Tibial nerve (tissue), 4 donors: ENCODE measurements at regions not wholly inside any gene's neighbourhood (a gene's known extent, or its start where the extent isn't known, plus 50 kb on each side); places are given as distances from the start of the nearest gene placed in this dataset.
"Not testable (repeated sequence)": the region's sequence is repeated elsewhere in the genome, so short reads cannot be mapped to it uniquely, and the experiment has no call there.

Experiments used
- DNase-seq, 2 donors: peaks; one replicate each; pipeline ENCODE4 v3.0.0-alpha.2; 2019; ENCODE audit warnings: low spot score in 2 of 2
- H3K27ac ChIP-seq, 4 donors: fragments of 200-600 bp; sonication (generic) in 3 of 4; one replicate each; pipeline ENCODE4 v1.5.1; 2017 to 2019; ENCODE audit warnings: mild to moderate bottlenecking in 1 of 4
- H3K27me3 ChIP-seq, 2 donors: fragments of 200-600 bp; sonication (generic) in 1 of 2; one replicate each; pipeline versions ENCODE4 v1.5.1 to v1.6.0; 2017 to 2019
- H3K36me3 ChIP-seq, 3 donors: fragments of 200-600 bp; sonication (generic); one replicate each; pipeline ENCODE4 v1.5.1; 2018 to 2019
- H3K4me1 ChIP-seq, 4 donors: fragments of 200-600 bp; sonication (generic) in 3 of 4; one replicate each; pipeline ENCODE4 v1.5.1; 2017 to 2019
- H3K4me3 ChIP-seq, 4 donors: fragments of 200-600 bp; sonication (generic) in 3 of 4; one replicate each; pipeline ENCODE4 v1.5.1; 2017 to 2019; ENCODE audit warnings: mild to moderate bottlenecking in 1 of 4, moderate library complexity in 1 of 4
- H3K9me3 ChIP-seq, 4 donors: fragments of 200-600 bp; sonication (generic) in 3 of 4; one replicate each; pipeline ENCODE4 v1.5.1; 2017 to 2019
- EP300 ChIP-seq, 2 donors: sonication (generic); formaldehyde crosslinking; IDR thresholded peaks; one replicate each; pipeline ENCODE4 v1.6.1; 2017; ENCODE audit warnings: antibody characterized with exemption in 2 of 2, mild to moderate bottlenecking in 1 of 2
- POLR2A ChIP-seq, 2 donors: fragments of 450-650 bp; IDR thresholded peaks; one replicate each; pipeline ENCODE4 v1.6.1; 2017; ENCODE audit warnings: antibody characterized with exemption in 2 of 2, mild to moderate bottlenecking in 2 of 2, moderate library complexity in 2 of 2
- WGBS, 2 donors: methylation state at CpG; one replicate each; pipeline ENCODE4 v1.1.5; 2018; 5-methylcytosine and 5-hydroxymethylcytosine counted together
- TF ChIP-seq, protein P1 (sequence below), 5 experiments: fragments of 200-600 bp in 3 of 5; fragments of 450-650 bp in 2 of 5; sonication (generic) in 3 of 5; IDR thresholded peaks; one replicate each; pipeline ENCODE4 v1.5.1; 2016 to 2019; ENCODE audit warnings: antibody characterized with exemption in 5 of 5, mild to moderate bottlenecking in 3 of 5, moderate library complexity in 2 of 5

DNA sequence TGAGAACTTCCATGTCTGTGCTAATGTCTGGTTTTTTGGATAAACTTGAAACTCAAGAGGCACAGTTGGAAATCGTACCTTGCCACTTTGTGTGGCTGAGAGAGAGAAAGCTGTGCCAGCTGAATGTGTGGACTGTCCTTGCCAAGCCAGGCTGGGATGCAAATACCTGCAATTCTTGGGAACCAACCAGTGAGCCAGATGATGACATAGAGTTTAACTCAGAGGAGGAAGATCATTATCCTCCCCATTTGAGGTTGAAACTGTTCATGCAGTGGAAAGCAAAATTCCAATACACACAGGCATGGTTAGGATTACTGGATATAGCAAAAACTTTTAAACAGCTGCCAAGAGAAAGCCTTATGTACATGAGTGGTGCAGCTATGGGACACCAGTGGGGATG is 451.4 kb upstream of the NPAP1 start:
- no peaks in the 10 kb centered on the region for H3K4me1 ChIP-seq
- 77% methylated on average over 1 of the region's 1 CpG for WGBS, 2 donors
- H3K27ac ChIP-seq, result no peak overlapping the region
- TF ChIP-seq, protein P1, sequence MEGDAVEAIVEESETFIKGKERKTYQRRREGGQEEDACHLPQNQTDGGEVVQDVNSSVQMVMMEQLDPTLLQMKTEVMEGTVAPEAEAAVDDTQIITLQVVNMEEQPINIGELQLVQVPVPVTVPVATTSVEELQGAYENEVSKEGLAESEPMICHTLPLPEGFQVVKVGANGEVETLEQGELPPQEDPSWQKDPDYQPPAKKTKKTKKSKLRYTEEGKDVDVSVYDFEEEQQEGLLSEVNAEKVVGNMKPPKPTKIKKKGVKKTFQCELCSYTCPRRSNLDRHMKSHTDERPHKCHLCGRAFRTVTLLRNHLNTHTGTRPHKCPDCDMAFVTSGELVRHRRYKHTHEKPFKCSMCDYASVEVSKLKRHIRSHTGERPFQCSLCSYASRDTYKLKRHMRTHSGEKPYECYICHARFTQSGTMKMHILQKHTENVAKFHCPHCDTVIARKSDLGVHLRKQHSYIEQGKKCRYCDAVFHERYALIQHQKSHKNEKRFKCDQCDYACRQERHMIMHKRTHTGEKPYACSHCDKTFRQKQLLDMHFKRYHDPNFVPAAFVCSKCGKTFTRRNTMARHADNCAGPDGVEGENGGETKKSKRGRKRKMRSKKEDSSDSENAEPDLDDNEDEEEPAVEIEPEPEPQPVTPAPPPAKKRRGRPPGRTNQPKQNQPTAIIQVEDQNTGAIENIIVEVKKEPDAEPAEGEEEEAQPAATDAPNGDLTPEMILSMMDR (IDR thresholded peaks at IDR 0.05), result no peak
- TF ChIP-seq EP300 (IDR thresholded peaks at IDR 0.05), result no peak
- TF ChIP-seq POLR2A (IDR thresholded peaks at IDR 0.05), result no peak
- H3K36me3 ChIP-seq, result no peaks in the 10 kb centered on the region
- H3K27me3 ChIP-seq, result no peaks in the 10 kb centered on the region
- no peak overlapping the region for H3K4me3 ChIP-seq
- no peak for DNase-seq
- no peaks in the 10 kb centered on the region for H3K9me3 ChIP-seq

DNA sequence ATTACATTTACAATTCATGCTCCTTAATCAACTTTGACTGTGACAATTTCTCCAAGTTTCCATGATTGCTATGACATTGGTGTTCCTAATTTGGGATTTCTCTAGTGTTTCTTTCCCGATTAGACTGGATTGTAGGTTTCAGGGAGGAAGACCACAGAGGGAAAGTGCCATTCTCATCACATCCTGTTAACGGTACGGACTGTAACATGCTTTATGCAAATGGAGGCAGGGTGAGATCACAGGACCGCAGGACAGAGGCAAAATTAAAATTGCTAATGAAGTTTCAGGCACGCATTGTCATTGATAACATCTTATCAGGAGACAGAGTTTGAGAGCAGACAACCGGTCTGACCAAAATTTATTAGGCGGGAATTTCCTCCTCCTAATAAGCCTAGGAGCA is 446.7 kb upstream of the NPAP1 start:
- not testable (repeated sequence) for H3K36me3 ChIP-seq, DNase-seq, H3K4me1 ChIP-seq, H3K27me3 ChIP-seq, H3K27ac ChIP-seq, H3K9me3 ChIP-seq, H3K4me3 ChIP-seq
- 76 to 79% methylated on average over 7 of the region's 7 CpGs for WGBS, 2 donors

DNA sequence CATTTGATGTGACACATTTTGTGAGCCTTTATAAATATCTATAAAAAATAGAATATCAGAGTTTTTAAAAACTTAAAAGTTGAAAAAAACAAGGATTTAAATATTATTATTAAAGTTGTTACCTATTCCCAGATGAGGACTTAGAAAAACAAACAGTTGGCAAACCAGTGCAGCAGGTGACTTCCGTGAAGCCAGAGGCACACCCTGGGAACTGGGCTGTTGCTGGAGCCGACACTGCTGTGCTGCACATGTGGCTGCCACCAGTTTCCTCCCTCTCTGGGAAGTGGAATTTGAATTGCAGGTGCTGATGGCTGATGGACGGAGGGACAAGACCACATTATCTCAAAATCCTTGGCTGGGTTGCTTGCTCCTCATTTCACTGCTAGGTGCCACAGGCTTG is 442.4 kb upstream of the NPAP1 start:
- not testable (repeated sequence) for H3K27me3 ChIP-seq, H3K9me3 ChIP-seq, DNase-seq, H3K4me3 ChIP-seq, H3K27ac ChIP-seq, H3K4me1 ChIP-seq, H3K36me3 ChIP-seq
- WGBS, 2 donors, result 68 to 70% methylated on average over 3 of the region's 3 CpGs

DNA sequence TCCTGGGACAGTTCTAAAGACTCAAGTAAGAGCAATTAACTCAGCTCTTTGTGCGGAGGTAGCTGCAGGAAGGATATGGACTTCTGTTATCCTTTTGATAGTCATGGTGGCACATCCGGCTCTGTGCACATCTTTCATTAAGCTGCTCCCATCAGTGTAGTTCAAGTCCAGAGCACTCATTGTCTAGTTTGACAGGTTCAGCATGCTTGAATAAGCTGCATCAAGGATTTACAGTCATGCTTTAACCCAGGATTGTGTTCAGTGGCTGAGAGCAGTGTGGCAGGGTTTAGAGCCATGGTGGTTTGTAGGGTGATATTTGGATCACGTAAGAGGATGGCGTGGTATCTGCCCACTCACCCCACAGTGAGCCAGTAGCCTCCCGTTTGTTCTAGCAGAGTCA is 435.0 kb upstream of the NPAP1 start:
- DNase-seq, H3K4me1 ChIP-seq: not testable (repeated sequence)
- WGBS, 2 donors, result 72 to 87% methylated on average over 4 to 5 of the region's 5 CpGs

DNA sequence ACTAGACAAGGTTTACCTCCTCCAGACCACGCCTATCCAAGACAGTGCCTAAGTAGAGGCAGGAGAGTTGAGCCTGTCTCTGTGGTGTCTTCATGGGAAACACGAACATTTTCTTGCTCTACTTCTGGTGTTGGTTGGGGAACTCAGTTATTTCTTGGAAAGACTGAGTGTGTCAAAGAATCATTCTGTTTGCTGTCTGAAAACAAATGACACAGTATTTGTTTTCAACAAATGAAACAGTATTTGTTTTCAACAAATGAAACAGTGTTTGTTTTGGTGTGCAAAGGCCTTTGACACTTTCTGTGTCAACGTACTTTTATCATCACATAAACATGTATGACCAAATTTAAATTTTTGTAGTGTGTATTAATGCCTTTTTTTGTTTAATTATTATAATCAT is 416.5 kb upstream of the NPAP1 start:
- peaks cover 0 to 11% (median 0%) of the 10 kb centered on the region in 4 donors for H3K9me3 ChIP-seq
- not testable (repeated sequence) for H3K27me3 ChIP-seq, H3K4me3 ChIP-seq, H3K4me1 ChIP-seq, H3K27ac ChIP-seq, DNase-seq, H3K36me3 ChIP-seq
- WGBS, 2 donors, result 44 to 69% methylated on average over 3 of the region's 3 CpGs

More for the DNA sequence above, 435.0 kb upstream of the NPAP1 start:
- not testable (repeated sequence) for H3K27me3 ChIP-seq, H3K9me3 ChIP-seq, H3K27ac ChIP-seq, H3K36me3 ChIP-seq, H3K4me3 ChIP-seq

DNA sequence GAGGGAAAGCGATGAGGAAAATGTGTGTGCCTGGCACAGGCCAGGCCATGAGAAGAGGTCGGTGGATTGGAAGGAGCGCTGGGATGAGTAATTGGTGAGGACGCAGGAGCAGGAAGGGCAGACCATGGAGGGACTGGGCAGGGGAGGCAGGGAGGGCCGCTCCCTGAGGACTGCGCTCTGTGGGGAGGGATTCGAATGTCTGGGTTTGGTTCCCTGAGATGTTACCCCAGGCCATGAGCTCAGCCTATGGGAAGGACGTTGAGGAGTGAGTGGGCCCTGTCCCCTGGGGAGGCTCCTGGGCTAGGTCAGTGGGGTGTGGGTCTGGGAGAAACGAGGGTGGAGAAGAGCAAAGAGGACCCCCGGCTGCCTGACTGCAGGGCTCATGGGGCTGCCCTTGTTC is 415.2 kb upstream of the NPAP1 start:
- H3K27ac ChIP-seq, H3K4me3 ChIP-seq, H3K36me3 ChIP-seq, H3K9me3 ChIP-seq, DNase-seq, H3K4me1 ChIP-seq, H3K27me3 ChIP-seq: not testable (repeated sequence)
- 83 to 90% methylated on average over 8 to 10 of the region's 10 CpGs for WGBS, 2 donors

DNA sequence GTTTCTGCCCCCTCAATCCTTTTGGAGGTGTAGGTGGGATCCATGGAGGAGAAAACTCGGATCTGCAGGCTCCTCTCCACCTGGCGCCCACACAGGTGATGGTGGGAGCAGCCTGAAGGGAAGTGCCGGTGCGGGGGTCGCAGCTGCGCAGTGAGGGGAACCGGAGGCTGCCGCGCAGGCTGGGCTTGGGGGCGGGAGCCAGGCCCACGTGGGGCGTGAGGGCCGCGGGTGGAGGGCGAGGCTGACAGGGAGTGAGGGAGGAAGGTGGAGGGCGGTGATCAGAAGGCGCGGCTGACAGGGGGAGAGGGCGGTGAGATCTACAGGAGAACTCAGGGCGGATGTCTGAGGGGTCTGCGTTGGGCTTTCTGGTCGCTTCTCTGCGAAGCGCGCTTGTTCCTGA is 414.7 kb upstream of the NPAP1 start:
- 40 to 46% methylated on average over 5 to 22 of the region's 25 CpGs for WGBS, 2 donors
- H3K36me3 ChIP-seq, H3K9me3 ChIP-seq, DNase-seq, H3K27me3 ChIP-seq, H3K4me1 ChIP-seq, H3K27ac ChIP-seq, H3K4me3 ChIP-seq: not testable (repeated sequence)

DNA sequence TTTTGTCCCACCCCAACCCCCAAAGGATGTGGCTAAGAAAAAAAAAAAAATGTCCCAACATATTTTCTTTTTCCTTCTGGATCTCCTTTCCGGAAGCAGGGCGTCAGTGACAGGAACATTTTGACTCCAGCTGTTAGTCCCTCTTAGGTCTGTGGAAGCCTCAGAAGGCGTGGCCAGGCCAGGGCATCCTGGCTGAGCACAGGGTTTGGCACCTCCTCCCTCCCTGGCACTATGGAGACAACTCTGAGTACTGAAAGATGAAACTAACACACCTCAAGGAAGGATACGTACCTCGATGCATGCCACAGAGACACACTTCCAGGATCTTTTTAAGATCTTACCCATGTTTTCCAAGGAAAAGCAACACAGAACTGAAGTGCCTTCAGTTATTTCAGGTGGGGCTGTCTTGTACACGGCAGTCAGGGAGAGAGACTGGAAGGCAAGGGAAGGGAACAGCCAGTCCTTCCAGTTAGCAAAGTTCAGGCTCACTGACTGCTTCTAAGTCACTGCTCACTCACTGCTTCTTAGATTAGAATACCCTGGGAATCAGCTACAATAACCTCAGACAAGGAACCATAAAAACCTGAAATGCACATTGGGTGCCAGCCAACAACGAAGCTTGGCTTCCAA is 406.9 kb upstream of the NPAP1 start:
- not testable (repeated sequence) for H3K4me1 ChIP-seq, H3K36me3 ChIP-seq, DNase-seq, H3K27me3 ChIP-seq, H3K4me3 ChIP-seq, H3K9me3 ChIP-seq, H3K27ac ChIP-seq
- 59 to 68% methylated on average over 7 of the region's 7 CpGs for WGBS, 2 donors

DNA sequence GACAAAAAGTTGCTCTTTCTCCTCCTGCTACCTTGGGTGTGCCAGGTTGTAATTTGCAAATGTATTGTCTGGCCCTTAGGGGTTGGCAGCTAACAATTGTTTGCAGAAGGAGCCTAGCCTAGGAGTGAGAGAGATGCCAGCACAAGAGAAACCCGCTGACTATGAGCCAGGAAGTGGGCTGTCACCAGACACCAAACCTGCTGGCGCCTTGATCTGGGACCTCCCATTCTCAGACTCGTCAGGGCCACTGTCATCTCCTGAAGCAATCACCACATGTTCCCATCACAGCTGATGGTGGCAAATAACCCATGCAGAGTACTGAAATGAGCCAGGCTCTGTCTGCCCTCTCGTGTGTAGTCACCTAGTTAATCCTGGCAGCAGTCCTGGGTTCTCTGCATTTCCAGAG is 406.4 kb upstream of the NPAP1 start:
- no peaks in the 10 kb centered on the region for H3K9me3 ChIP-seq
- no peak overlapping the region for H3K27ac ChIP-seq
- H3K27me3 ChIP-seq, result no peaks in the 10 kb centered on the region
- no peaks in the 10 kb centered on the region for H3K4me1 ChIP-seq
- no peak overlapping the region for H3K4me3 ChIP-seq
- no peaks in the 10 kb centered on the region for H3K36me3 ChIP-seq
- WGBS, 2 donors, result 54 to 61% methylated on average over 4 of the region's 4 CpGs
- DNase-seq, result no peak
- no peak for TF ChIP-seq EP300 (IDR thresholded peaks at IDR 0.05)
- no peak for TF ChIP-seq POLR2A (IDR thresholded peaks at IDR 0.05)
- TF ChIP-seq, protein P1 (IDR thresholded peaks at IDR 0.05), result no peak
